K562 (cell line): ENCODE measurements at regions not wholly inside any gene's neighbourhood (a gene's known extent, or its start where the extent isn't known, plus 50 kb on each side); places are given as distances from the start of the nearest gene placed in this dataset.

ENCODE experiments used
- ATAC-seq: fragments of 200-7000 bp; cut with Tn5 transposase; 3 replicates; pipeline ENCODE4 v1.9.1; 2020; ENCODE audit warnings: moderate library complexity
- BruUV-seq: library from RNA; stranded (reverse); fragments of 400-500 nt; replicated peaks from 2 replicates; lab custom pipeline; 2021; lab: Mats Ljungman, UMichigan
- CTCF ChIA-PET: fragments of 300-600 bp; formaldehyde crosslinking; extraction: SDS; loops from one replicate; lab custom pipeline; 2021; ENCODE audit warnings: low intra/inter-chr PET ratio; lab: Yijun Ruan, JAX
- POLR2A ChIA-PET: fragments of 300-600, 350-650 bp; sonication (Branson Sonifier 250); formaldehyde crosslinking; extraction: SDS; loops from one replicate; lab custom pipeline; 2021; ENCODE audit warnings: antibody characterized with exemption, inconsistent platforms; lab: Yijun Ruan, JAX
- DNase-seq, 4 experiments: peaks; one replicate each; pipeline versions ENCODE4 v3.0.0 to v3.0.0-alpha.2; 2011 to 2018; ENCODE audit warnings: low spot score in 3 of 4, mixed read lengths in 3 of 4; ENCODE audit errors: extremely low read depth in 1 of 4
- FAIRE-seq: peaks from 2 replicates; lab custom pipeline; 2011; peaks lifted over from hg19 to GRCh38; lab: Jason Lieb, UNC
- H2AFZ ChIP-seq: 2 replicates; pipeline ENCODE4 v1.6.0; 2011; ENCODE audit warnings: low read depth, low read length, control low read depth, inconsistent platforms
- H3K27ac ChIP-seq: fragments of 200-600 bp; 3 replicates; pipeline ENCODE4 v1.8.0; 2011; ENCODE audit warnings: low read depth, mild to moderate bottlenecking, control low read depth, inconsistent platforms, low read length, moderate library complexity, mixed read lengths; ENCODE audit errors: extremely low read depth
- H3K27me3 ChIP-seq, 2 experiments: fragments of 300-600 bp in 1 of 2; 2 replicates in 1 of 2; 3 replicates in 1 of 2; pipeline versions ENCODE4 v1.6.0 to v1.8.0; 2011; ENCODE audit warnings: inconsistent platforms in 2 of 2, low read length in 2 of 2, mild to moderate bottlenecking in 1 of 2, mixed read lengths in 1 of 2, moderate library complexity in 1 of 2; ENCODE audit not compliant: control insufficient read depth in 2 of 2, insufficient read depth in 2 of 2
- H3K36me3 ChIP-seq: fragments of 300-600 bp; 3 replicates; pipeline ENCODE4 v1.8.0; 2011; ENCODE audit warnings: mild to moderate bottlenecking, low read length, inconsistent platforms; ENCODE audit not compliant: control insufficient read depth, insufficient read depth
- H3K4me1 ChIP-seq, 2 experiments: fragments of 200-600 bp in 1 of 2; replicated peaks in 1 of 2; 2 replicates in 1 of 2; 3 replicates in 1 of 2; pipeline versions ENCODE4 v1.5.1 to v1.8.0; 2011; ENCODE audit warnings: inconsistent platforms in 2 of 2, low read length in 2 of 2, mild to moderate bottlenecking in 1 of 2, mixed read lengths in 1 of 2, moderate library complexity in 1 of 2; ENCODE audit not compliant: control insufficient read depth in 2 of 2, insufficient read depth in 2 of 2
- H3K4me2 ChIP-seq: 2 replicates; pipeline ENCODE4 v1.6.1; 2011; ENCODE audit warnings: low read length, control low read depth, inconsistent platforms, mixed read lengths; ENCODE audit not compliant: insufficient read depth
- H3K4me3 ChIP-seq: fragments of 200-600 bp; sonication (generic), shearing (Covaris generic); 2 replicates; pipeline ENCODE4 v1.5.1; 2016; ENCODE audit warnings: control low read depth, inconsistent platforms
- H3K79me2 ChIP-seq: fragments of 200-600 bp; 3 replicates; pipeline ENCODE4 v1.8.0; 2011; ENCODE audit warnings: low read length, inconsistent platforms; ENCODE audit not compliant: control insufficient read depth, insufficient read depth
- H3K9ac ChIP-seq, 2 experiments: 2 replicates each; pipeline versions ENCODE4 v1.6.0 to v1.6.1; 2011; ENCODE audit warnings: low read depth in 2 of 2, low read length in 2 of 2, control low read depth in 1 of 2, inconsistent platforms in 1 of 2, mild to moderate bottlenecking in 1 of 2, mixed read lengths in 1 of 2; ENCODE audit not compliant: insufficient read depth in 1 of 2
- H3K9me1 ChIP-seq: one replicate; pipeline ENCODE4 v1.6.0; 2011; ENCODE audit warnings: inconsistent platforms, mild to moderate bottlenecking, low read length, moderate library complexity; ENCODE audit not compliant: control insufficient read depth, insufficient read depth
- H3K9me3 ChIP-seq: replicated peaks from 2 replicates; pipeline ENCODE4 v1.5.1; 2011; ENCODE audit warnings: low read depth, low read length, inconsistent platforms; ENCODE audit not compliant: control insufficient read depth, insufficient read depth
- H4K20me1 ChIP-seq: replicated peaks from 2 replicates; pipeline ENCODE4 v1.6.1; 2011; ENCODE audit warnings: low read length, inconsistent platforms, mixed read lengths; ENCODE audit not compliant: control insufficient read depth, insufficient read depth
- NCOA4 ChIP-seq: fragments of 450-650 bp; IDR thresholded peaks from 2 replicates; pipeline ENCODE4 v1.6.1; 2018; ENCODE audit warnings: mild to moderate bottlenecking; ENCODE audit not compliant: partially characterized antibody
- ZNF316 ChIP-seq: fragments of 450-650 bp; IDR thresholded peaks from 2 replicates; pipeline ENCODE4 v1.6.1; 2016
- ZNF699 ChIP-seq: fragments of 250-450 bp; sonication (Bioruptor Pico); IDR thresholded peaks from 2 replicates; pipeline ENCODE4 v1.8.0; 2021; ENCODE audit warnings: mild to moderate bottlenecking, moderate library complexity; ENCODE audit not compliant: insufficient replicate concordance
- ZNF764 ChIP-seq: fragments of 250-450 bp; sonication (Bioruptor Pico); IDR thresholded peaks from 2 replicates; pipeline ENCODE4 v1.4.0; 2020; ENCODE audit warnings: low read depth, mild to moderate bottlenecking, moderate library complexity
- WGBS: fragments of 100-300 bp; shearing (Covaris generic); methylation state at CpG from one replicate; pipeline ENCODE4 v1.1.6; 2016; ENCODE audit warnings: low coverage, mixed read lengths; ENCODE audit not compliant: insufficient coverage; ENCODE audit errors: missing lambda C conversion rate; 5-methylcytosine and 5-hydroxymethylcytosine counted together
- in situ Hi-C: fragments of 300-500 bp; cut with MboI; formaldehyde crosslinking; loops from 4 replicates; pipeline ENCODE4 v1.15.0; 2018; ENCODE audit warnings: inconsistent platforms, mixed read lengths
- intact Hi-C: fragments of 100-400 bp; cut with micrococcal nuclease; formaldehyde crosslinking; loops from 2 replicates; pipeline ENCODE4 v1.14.2; 2022

DNA sequence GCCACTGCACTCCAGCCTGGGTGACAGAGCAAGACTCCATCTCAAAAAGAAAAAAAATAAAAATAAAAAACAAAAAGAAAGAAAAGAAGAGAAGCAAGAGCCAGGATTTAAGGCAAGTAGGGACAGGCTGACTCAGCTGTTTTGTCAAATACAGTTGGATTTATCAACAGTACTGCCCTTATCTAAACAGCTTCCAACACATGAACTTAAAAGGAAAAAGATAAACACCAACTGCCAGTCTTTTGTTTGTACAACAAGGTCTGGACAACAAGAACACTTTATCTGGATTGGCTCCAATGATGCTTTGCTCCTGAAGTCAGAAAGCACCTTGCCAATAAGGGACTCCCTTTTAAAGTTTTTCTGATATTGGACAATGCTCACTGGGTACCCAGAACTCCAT lies 886.0 kb downstream of the ADGRL2 start:
- FAIRE-seq (no peak), DNase-seq (no peak), ATAC-seq (no peak)
- Histone ChIP-seq H4K20me1 (no peaks in the 10 kb centered on the region), H3K9me1 (no peaks in the 10 kb centered on the region), H3K4me1 (no peaks in the 10 kb centered on the region), H3K9ac (no peak overlapping the region), H3K27ac (no peak overlapping the region), H3K9me3 (no peaks in the 10 kb centered on the region), H3K36me3 (no peaks in the 10 kb centered on the region), H3K4me2 (no peak overlapping the region), H3K79me2 (no peaks in the 10 kb centered on the region), H2AFZ (no peak overlapping the region), H3K27me3 (no peaks in the 10 kb centered on the region), H3K4me3 (no peak overlapping the region)
- in situ Hi-C loops = no loop called here
- CTCF ChIA-PET = no interaction called here
- intact Hi-C loops = no loop called here
- BruUV-seq = no TSS peak
- POLR2A ChIA-PET = no interaction called here
- TF ChIP-seq ZNF316 (0 out of 2 replicates have a peak, but pooled peaks have one; percentile 17), ZNF764 (no peak)

DNA sequence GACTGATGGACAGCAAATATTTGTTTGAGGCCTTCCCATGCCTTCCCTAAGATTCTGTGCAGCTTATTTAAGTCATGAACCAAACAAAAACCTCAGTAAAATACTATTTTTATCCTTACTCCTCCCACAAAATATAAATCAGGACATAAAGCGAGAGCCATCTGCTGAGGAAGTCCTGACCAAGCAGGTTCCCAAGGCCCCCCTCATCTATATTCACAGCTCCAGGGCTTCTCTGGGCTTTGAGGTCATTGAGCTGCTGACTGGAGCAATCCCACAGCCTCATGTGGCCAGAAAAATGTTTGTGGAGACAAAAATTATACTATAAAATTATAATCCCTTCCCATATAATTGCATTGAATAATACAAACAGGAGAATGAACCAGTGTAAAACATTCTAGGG lies 846.2 kb downstream of the ADGRL2 start:
- Histone ChIP-seq H3K9me3 (no peaks in the 10 kb centered on the region), H4K20me1 (no peaks in the 10 kb centered on the region), H3K27me3 (no peaks in the 10 kb centered on the region), H3K79me2 (no peaks in the 10 kb centered on the region), H3K4me1 (no peaks in the 10 kb centered on the region), H3K9me1 (no peaks in the 10 kb centered on the region), H2AFZ (no peak overlapping the region), H3K36me3 (no peaks in the 10 kb centered on the region), H3K9ac (no peak overlapping the region), H3K4me2 (no peak overlapping the region), H3K27ac (no peak overlapping the region), H3K4me3 (no peak overlapping the region)
- no TSS peak for BruUV-seq
- TF ChIP-seq ZNF699 (CRISPR knock-in tag) (no peak), NCOA4 (no peak)
- in situ Hi-C loops = no loop called here
- intact Hi-C loops = no loop called here
- FAIRE-seq = no peak
- DNase-seq = no peak
- CTCF ChIA-PET = no interaction called here
- WGBS = 0% methylated on average over 1 of the region's 1 CpG
- POLR2A ChIA-PET = interaction anchor here (0.6 kb wide), 1 partner anchor 113 kb away, joined by 3 read pairs; no protein-coding TSS in a partner anchor
- ATAC-seq = no peak
